GM18519 (cell line): ENCODE measurements at regions not wholly inside any gene's neighbourhood (a gene's known extent, or its start where the extent isn't known, plus 50 kb on each side); places are given as distances from the start of the nearest gene placed in this dataset.

ENCODE experiments used
- ATAC-seq: cut with Tn5 transposase; IDR thresholded peaks from one replicate; pipeline ENCODE4 v1.9.1; 2021; ENCODE audit warnings: mild to moderate bottlenecking, moderate library complexity; ENCODE audit not compliant: unreplicated experiment, low FRiP score

GRCh38 chr20:10857352-10858070, 183.7 kb upstream of the JAG1 start:
- ATAC-seq: no peak

DNA sequence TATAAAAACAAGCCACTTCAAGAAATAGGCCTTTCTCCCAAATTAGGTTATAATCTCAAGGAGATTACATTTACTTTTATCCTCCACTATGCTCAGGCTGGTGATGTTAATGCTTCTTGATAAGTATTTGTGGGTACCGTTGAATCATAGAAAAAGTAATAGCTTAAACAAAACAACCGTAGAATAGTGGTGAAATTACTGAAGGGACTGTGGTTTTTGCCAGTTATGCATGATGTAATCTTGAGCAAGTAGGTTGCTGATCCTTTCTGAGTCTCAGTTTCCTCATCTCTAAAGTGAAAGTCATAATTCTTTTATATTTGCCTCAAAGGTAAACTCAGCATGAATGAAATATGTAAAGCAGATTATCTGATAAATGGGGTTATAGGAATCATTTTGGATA, 187.3 kb upstream of the JAG1 start:
- no peak for ATAC-seq

- ATAC-seq: no peak
Measured at GRCh38 chr20:10861619-10862018, 187.8 kb upstream of the JAG1 start.

DNA sequence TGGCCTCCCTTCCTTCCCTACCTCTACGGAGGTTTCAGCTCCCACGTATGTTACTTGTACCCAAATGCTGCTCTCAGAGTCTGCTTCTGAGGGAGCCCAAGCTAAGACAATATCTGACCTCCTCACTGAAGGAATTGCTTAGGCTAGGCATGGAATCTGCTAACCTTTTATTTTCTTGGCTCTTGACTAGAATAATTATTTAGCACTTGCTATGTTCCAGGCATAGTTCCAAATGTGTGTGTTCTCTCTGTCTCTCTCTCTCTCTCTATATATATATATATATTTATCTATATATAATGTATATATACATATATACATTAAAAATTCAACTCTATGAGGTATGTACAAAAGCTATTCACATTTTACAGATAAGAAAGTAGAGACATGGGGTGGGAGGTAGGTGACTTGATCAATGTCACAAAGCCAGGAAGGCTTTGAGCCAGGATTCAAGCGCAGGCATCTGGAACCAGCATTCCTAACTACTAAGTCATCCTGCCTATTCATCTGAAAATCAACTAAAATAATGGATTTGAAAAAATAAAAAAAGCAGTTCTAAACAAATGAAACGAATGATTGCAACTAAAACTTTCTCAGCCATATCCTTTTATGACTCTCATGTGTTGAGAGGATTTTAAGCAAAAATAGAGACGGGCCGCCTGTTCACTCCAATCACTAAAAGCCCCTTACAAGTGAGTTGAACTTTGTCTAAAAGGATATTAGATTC, 189.7 kb upstream of the JAG1 start:
- ATAC-seq: no peak

DNA sequence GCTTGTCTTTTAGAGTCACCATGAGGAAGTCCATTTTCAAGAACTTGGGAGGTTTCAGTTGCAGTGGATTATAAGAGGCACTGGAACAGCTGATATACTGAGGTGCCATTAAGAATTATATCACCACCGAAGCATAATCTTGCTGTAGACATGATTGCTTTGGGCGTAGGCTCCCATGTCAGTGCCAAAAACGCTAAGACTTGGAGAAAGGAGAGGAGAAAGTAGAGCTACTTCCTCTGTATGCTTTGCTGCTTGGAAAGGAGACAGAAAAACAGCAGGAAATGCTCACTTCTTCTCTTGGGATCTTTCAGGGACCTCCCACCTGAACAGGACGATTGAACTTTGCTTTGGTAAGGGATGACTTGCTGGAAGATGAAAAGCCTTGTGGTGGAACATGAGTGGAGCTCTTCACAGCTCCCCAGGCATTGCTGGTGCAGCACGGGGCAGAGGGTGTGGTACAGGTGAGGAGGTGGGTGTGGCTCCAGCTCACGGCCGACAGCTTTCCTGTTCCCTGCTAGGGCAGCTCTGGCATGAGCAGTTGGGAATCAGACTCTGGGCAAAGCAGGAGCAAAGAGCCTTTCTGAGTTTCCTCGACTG, 190.4 kb upstream of the JAG1 start:
- no peak for ATAC-seq

DNA sequence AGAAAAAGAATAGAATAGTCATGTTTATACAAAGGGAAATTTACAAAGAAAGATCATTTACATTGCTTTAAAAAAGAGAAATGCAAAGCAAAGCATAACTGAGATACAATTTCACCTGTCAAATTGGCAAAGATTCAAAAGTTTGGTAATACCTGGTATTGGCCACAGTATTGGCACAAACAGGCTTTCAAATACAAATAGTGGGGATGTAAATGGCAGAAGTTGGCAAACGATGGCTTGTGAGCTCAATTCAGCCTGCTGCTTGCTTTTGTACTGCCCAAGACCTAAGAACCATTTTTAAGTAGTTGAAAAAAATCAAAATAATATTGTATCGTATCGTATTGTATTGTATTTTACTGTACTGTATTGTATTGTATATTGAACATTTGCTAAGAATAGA, 194.5 kb upstream of the JAG1 start:
- no peak for ATAC-seq

DNA sequence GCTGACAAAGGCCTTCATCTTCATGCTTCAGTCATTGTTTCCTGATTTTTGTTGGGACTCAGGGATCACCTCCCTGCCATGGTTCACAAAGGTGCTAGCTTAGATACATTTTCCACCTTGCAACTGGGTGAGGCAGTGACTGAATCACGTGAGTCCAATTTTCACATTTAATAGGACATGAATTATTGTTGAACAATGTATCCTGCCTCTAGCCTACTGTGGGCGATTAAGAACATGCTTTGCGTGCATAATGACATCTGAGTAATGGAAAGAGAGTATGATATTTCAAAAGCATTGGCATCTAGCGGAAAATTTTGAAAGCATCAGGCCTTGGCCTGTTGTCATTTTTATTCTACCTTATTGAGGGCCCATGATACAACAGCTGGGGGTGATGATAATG, 199.2 kb upstream of the JAG1 start:
- ATAC-seq: no peak

DNA sequence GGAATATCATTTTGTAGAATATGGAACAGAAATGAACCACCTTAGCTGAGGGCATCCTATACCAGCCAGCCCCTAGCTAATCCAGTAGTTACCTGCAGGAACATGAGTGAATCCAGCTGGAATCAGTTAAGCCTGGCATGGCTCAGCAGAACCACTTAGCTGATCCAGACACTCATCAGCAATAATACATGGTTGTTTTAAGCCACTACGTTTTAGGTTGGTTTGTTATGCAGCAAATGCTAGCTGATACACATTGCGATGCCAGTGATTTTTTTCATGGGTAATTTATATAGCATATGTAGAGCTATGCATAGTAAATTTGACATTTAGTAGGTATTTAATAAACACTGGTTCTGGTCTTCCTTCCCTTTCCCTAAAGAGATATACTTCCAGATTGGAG, 201.9 kb upstream of the JAG1 start:
- ATAC-seq: no peak

DNA sequence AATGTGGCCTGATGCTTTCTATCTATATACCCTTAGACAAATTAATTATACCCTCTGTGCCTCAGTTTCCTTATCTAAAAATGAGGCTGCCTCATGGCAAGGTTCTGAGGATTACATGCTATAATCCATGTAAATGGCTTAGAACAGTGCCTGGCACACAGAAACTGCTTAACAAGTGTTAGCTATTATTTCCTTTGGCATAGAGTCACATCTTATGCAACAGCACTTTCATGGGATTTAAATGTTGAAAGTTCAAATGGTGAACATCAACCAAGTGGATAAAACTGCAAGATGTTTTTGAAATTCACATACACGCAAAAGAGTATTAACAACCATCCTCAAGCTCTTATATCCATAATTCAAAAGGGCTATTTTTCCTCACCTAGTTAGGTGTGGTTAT, 202.8 kb upstream of the JAG1 start:
- ATAC-seq: no peak

DNA sequence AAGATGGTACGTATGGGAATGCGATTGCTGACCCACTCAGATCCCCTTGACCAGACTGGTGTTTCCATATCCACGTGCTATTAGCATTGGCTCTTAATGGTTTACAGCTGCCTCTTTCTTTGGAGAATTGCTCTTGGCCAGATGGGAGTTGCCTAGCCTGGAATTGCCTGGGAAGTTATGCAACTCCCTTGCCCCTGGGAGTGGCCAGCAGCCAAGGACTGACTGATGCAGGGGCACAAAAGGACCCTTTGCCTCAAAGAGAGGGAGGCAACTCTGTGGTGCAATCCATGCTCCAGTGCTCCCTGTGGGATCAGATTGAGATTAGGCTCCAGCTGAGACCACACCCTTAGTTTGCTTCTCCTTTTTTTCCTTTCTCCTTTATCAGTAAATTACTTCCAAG, 203.5 kb upstream of the JAG1 start:
- ATAC-seq: no peak

DNA sequence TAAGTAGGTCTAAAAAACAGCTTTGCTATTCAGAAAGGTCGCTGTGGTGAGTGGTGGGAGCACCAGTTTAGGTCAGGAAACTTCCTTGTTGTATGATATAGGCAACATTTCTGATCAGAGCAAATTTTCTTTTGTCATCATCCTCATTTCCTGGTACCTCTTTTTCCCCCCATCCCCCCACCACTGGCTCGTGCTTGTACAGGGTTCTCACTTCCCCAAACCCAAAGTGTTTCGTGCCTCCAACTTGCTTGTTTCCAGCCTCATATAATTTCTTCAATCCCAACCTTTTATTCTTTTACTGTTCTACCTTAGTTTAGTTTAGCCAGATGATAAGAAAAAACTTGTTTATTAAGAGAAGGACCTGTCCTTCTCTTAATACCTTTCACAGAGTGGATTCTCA, 209.4 kb upstream of the JAG1 start:
- no peak for ATAC-seq

DNA sequence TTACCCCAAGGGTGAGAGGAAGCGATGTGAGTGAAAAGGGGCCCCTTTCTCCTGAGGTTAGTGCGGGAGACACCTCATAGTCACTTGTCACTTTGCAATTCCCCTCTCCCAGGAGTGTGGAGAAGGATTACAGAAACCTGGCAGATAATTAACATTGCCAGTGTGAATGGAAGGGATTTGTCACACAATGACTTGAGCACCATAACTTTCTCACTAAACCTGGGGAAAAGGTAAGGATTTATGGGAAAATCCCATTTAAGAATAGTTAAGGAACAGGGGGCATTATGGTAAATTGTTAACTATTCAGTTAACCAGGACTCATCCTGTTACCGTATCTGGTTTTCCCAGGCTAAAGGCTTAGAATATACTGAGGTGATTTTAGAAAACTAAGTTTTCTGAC, 219.5 kb upstream of the JAG1 start:
- no peak for ATAC-seq

- ATAC-seq: no peak
Measured at GRCh38 chr20:10897336-10897735, 223.5 kb upstream of the JAG1 start.

GRCh38 chr20:10898552-10898951, 224.8 kb upstream of the JAG1 start:
- ATAC-seq: no peak

DNA sequence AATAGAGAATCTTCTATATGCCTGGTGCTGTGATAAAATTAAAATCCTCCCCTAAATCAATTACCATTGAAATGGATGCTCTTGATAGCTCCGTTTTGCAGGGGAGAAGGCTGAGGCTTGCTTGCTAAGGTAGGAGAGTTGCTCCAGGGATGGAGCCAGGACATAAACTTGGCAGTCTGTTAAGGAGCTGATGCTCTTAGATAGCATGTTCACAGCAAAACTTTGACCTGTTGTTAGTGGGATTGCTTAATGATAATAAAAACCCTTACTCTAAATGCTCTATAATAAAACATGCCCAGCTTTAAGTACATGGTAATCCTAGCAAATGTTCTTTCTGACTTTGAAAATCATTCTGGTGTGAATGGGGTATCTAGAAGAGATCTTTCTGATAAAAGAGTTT, 228.4 kb upstream of the JAG1 start:
- no peak for ATAC-seq

- no peak for ATAC-seq
Measured at GRCh38 chr20:10902576-10903282, 228.9 kb upstream of the JAG1 start.

- no peak for ATAC-seq
Measured at GRCh38 chr20:10906834-10907233, 233.0 kb upstream of the JAG1 start.

DNA sequence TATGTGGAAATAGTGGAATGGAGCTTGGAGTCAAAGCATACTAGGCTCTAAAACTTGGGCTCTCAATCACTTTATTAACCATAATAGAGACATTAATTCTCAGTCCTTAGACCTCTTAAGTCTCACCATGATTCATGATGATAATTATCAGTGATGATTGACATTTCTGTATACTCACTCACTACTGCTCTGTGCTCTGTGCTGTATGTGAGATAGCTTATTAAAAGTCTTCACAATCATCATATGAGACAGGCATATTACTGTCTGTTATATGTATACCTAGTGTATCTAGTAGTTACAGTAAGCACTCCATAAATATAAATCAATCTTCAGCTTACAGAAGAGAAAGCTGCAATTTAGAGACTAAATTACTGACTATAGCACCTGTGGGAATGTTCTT, 236.0 kb upstream of the JAG1 start:
- no peak for ATAC-seq

DNA sequence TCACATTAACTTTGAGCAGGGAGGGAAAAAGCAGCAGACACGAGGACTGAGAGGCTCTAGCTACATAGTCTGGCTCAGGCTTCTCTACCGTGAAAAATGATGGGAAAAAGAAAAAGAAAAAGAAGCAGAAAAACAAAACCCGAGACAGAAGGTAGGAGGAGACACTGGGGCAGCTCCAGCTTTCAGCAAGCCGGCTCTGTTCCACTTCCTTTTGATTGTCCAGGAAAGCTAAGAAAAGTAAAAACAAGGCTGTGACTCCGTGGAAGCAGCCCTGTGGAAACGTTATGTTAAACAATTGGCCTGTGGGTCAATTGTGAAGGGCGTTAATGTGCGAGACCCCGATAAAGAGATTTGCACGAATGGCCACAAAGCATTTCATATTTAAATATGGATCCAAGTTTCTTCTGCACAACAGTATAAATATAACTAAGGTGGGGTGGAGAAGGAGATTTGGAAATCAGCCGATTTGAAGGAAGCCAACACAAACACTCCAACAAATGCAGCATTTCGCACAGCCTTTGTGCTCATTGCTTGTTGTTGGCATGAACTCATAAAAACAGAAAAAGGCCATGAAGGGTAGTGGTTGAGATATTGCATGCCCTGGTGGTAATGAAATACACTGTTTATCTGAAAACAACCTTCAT, 236.9 kb upstream of the JAG1 start:
- ATAC-seq: no peak

DNA sequence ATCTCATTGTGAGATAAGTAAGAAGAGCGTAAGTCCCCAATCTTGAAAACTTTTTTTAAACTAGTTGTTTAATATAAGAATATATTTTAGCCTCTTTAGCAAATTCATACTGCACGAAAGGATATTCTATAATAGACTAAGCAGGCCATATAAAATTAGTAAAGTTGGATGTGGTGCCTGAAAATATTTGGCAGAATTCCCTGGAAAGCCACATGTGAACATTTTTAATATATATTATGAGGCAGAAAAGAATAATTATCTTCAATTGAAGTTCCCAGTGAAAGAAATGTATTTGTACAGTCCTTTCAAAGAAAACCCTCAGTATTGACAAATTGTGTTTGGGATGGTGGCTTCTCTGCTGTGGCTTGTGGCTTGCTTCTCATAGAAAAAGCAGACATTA, 237.5 kb upstream of the JAG1 start:
- ATAC-seq: no peak

GRCh38 chr20:10915815-10916214, 242.0 kb upstream of the JAG1 start:
- ATAC-seq: no peak
